HG03045 (cell line): ENCODE measurements at regions not wholly inside any gene's neighbourhood (a gene's known extent, or its start where the extent isn't known, plus 50 kb on each side); places are given as distances from the start of the nearest gene placed in this dataset.
"Not testable (repeated sequence)": the region's sequence is repeated elsewhere in the genome, so short reads cannot be mapped to it uniquely, and the experiment has no call there.

Experiments
- ATAC-seq: cut with Tn5 transposase; IDR thresholded peaks from one replicate; pipeline ENCODE4 v1.9.1; 2021; ENCODE audit warnings: mild to moderate bottlenecking, moderate library complexity; ENCODE audit not compliant: unreplicated experiment

DNA sequence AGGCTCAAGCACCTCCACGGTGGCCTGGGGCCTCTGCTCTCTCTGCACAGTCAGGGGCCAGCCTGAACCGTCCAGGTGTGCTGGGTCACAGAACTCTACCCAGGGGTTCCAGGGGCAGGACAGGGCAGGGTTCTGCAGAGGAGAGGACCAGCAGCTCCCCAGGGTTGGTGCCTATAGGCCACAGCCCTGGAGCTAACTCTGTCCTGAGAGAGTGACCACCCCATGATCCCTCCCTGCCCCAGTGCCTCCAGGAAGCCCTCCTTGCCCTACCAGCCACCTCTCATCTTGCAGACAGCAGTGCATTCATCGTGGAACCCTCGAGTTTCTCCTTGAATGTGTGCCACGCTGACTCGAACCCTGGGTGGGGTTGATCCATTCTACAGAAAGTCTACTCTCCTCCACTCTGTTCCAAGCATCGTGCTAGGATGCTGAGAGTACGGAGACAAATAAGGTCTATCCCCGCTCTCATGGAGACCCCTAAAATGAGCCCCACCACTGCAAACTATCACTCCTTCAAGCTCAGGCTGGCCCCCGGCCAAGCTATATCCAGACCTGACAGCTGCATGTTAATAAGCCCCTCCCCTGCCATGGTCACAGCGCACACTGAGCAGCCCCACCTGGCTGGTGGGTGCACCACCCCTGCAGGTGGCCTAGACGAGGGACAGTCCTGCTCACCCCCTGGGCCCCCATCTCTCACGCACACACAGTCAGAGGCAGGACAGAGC is 138.1 kb upstream of the FOXD4L5 start:
- ATAC-seq, result not testable (repeated sequence)

DNA sequence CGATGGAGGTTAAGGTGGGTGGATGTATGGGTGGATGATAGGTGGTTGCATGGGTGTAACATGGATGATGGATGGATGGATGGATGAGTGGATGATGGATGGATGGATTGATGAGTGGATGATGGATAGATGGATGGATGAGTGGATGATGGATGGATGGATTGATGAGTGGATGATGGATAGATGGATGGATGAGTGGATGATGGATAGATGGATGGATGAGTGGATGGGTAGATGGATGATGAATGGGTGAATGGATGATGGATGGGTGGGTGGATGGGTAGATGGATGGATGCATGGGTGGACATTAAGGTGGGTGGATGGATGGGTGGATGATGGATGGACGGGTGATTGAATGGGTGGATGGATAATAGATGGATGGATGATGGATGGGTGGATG is 136.5 kb upstream of the FOXD4L5 start:
- not testable (repeated sequence) for ATAC-seq

GRCh38 chr9:65420771-65421170 is 135.8 kb upstream of the FOXD4L5 start:
- no peak for ATAC-seq

DNA sequence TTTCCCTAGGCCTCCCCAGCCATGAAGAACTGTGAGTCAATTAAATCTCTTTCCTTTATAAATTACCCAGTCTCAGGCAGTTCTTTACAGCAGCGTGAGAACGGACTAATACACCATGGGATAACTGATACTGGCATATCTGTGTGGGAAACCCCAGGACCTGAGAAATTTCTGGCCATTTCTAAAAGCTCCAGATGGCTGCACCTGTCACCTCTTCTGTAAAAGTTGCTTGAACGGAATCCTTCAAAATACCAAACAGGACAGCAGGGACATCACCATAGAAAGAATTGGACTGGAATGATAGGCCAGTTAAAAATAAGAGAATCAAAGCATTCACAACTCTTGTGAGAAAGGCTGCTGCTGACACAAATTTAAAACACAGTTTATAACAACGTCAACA is 134.0 kb upstream of the FOXD4L5 start:
- not testable (repeated sequence) for ATAC-seq

DNA sequence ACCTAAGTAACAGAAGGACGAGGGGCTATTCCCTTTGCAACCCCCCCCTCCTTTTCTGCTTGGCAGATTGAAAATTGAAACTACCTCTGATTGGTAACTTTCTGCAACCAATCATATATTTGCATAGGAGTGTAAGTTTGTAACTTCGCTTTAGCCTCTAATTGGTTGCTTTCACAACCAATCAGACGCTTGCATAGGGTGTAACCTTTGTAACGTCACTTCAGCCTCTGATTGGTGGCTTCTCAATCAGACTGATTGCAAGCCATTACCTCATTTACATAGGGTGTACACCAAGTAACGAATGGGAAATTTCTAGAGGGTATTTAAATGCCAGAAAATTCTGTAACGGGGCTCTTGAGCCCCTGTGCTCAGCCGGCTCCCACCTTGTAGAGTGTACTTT is 131.9 kb upstream of the FOXD4L5 start:
- not testable (repeated sequence) for ATAC-seq

DNA sequence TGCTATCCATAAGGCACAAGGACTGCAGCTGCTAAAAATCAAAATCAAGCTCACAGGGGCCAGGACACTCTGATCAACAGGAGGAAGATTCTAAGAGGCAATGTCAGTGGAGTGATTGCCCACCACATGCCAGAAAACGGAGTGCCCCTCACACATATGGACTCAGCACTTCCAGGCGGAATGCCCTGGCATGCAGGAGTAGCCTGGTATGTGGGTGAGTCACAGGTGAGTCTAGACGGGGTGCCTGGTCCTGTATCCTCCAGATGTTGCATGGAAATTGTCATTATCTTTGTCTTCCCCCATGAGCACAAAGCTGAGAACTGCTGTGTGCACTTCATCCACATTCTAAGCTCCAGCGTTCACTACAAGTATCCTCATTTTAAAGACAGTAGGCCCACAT is 129.2 kb upstream of the FOXD4L5 start:
- ATAC-seq, result not testable (repeated sequence)

DNA sequence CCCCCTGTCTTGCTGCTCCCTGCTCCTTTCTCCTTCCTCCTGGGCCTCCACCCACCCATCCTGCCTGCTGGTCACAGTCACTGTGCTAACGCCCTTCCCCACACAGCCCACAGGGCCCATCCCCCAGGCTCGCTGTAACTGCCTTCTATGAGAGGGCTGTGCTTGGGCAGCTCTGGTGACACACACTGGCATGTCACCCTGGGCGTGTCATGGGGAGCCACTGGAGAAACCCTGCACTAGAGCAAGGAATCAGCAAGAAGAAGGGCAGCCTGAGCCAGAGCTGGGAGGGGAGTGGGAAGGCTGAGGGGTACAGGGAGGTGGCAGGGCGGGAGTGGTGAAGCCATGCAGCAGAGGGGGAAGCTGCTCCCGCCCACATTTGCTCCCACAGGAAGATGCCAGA is 128.4 kb upstream of the FOXD4L5 start:
- not testable (repeated sequence) for ATAC-seq

DNA sequence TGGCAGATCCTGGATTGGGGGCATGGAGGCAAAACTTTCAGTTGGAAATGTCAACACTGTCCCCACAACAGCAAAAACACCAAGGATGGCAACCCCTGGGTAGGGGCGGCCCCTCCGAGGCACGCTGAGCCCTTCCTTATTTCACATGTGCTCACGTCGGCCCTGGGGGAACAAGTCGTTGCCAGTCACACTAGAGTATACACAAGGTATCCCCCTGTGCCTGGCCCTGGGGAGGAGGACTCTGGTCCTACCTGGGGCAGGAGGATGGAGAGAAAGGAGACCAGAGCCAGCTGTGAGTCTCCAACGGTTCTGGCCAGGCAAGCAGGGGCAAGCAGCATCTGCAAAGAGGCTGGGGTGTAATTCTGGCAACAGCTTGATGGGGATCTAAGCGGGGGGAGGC is 126.9 kb upstream of the FOXD4L5 start:
- ATAC-seq, result no peak

DNA sequence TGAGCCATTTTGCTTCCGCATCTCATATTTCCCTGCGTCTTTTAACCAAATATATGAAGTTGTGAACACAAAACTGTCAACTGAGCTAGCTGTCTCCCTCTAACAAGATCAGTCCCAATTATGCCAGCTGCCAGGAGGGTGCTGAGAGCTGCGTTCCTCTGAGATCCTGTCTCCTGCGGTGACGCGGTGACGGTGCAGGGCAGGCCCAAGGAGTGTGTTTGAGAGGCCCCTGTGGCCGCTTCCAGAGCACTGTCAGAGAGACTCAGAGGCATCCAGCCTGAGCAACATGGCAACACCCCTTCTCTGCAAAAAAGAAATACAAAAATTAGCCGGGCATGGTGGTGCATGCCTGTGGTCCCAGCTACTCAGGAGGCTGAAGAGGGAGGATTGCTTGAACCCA is 126.3 kb upstream of the FOXD4L5 start:
- ATAC-seq, result no peak

- no peak for ATAC-seq
Measured at GRCh38 chr9:65410926-65411325, 125.9 kb upstream of the FOXD4L5 start.

GRCh38 chr9:65409471-65409980 is 124.5 kb upstream of the FOXD4L5 start:
- ATAC-seq, result no peak

DNA sequence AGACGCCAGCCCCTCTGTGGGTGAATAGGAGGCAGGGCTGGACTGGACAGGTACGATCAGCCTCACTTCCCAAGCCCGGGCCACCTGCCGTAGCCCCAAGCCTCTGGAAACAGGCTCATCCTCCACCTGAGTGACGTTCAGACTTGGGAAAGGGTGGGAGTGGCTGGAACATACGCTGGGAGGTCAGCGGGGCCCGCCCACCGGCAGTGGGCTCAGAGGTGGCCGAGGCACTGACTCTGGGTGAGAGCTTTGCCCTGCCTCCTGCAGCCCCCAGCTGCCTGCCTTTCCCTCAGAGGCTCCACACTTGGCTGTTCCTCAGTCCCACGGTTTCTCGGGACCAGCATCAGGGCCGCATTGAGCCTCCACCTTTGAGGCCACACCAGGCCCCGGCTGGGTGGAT is 123.8 kb upstream of the FOXD4L5 start:
- ATAC-seq, result not testable (repeated sequence)

DNA sequence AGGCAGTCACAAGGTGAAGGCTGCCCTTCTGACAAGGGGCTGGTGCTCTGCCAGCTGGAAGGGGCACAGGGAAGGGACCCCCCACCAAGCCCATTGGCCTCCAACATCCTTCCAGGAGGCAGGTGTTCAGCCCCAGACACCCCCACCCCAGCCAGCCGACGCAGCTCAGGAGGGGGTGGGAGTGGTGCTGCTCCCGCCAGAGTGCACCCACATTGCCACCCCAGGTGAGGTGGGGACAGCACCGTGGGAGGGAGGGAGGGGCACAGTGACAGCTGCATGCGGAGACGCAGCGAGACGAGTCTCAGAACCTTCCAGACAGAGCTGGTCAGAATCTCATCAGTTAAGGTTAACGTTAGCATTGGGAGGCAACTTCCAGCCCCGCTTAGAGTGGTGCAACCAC is 121.6 kb upstream of the FOXD4L5 start:
- not testable (repeated sequence) for ATAC-seq

DNA sequence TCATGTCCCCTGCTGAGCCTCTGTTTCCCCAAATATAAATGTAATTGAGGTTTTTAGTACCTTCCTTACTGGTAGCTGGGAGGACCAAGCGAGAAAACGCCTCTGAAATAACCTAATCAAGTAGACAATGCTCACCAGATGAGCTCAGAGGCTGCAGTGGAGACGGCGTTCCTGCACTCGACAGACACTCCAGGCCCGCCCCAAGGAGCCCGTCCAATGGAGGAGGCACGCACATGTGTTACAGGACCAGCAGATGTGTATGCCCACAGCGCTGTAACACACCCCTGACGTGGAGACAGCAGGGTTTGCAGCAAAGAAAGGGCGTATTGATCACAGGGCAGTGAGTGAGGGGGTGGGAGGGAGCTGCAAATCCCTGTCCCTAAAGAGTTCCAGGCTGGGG is 120.8 kb upstream of the FOXD4L5 start:
- ATAC-seq, result not testable (repeated sequence)

GRCh38 chr9:65405253-65405652 is 120.2 kb upstream of the FOXD4L5 start:
- no peak for ATAC-seq

DNA sequence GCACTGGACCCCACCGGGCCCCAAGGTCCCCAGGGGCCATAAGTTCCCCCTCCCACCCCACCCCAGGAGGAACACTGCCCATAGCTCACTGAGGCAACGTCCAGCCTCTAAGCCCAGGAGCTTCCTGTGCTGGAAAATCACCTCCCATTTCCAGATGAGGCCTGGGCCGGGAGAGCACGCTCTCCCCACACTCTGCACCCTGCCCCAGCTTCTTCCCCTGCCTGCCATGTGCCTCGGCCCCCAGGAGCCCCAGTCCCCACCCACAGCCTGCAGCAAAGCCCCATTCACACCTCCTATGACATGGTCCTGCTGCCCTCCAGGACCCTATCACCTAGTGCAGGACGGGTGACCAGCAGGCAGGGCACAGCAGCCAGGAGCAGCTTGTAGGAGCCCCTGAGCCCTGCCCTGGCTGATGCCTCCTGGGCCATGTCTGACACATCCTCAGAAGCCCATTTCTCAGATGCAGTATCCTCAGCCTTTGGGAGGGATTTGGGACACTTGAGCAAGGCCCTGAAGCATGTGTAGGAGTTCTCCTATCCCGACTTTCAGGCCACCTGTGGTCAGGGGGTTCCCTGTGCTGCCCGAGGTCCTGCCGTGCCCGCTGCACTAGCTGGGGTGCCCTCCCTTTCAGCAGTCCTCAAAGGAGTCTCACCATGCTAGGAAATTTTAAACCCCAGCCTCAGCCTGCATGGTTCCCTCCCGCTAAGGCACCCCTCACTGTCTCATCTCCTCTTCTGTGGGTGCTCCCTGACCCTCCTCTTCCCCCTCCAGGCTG is 119.4 kb upstream of the FOXD4L5 start:
- ATAC-seq, result no peak

DNA sequence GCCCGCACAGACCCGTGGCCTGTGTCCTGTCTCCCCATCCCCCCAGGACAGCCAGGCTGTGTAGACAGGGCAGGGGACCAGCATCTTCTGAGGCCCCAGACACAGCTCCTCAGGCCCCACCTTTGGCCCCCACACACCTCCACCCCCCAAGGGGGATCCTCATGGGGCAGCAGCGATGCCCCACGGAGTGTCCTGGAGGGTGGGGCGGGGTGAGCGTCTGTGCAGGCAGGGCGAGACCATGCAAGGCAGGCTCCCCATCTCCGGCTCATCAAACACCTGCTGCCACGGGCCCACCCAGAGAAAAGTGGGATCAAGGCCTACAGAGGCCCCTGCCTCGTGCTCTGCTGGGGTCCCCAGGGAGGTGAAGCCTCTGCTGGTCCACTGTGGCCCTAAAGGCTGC is 118.7 kb upstream of the FOXD4L5 start:
- no peak for ATAC-seq

DNA sequence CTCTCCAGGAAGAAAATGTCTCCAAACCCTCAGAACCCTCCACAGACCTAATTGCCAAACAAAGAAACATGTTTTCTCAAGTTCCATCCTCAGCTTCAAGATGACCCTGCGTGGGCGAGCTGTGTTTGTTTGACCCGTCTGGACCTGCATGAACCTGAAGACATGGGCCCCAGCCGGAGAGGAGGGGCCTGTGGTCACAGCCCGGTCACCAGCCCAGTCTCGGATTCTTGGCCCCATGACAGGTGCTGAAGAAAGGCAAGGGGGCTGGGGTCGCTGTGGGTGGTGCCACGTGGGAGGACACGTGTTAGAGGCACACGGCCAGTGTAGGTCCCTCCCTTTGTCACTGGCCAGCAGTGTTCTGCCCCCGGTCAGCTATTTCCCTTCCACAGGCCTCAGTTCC is 118.1 kb upstream of the FOXD4L5 start:
- not testable (repeated sequence) for ATAC-seq

GRCh38 chr9:65402206-65402870 is 117.3 kb upstream of the FOXD4L5 start:
- ATAC-seq, result not testable (repeated sequence)

DNA sequence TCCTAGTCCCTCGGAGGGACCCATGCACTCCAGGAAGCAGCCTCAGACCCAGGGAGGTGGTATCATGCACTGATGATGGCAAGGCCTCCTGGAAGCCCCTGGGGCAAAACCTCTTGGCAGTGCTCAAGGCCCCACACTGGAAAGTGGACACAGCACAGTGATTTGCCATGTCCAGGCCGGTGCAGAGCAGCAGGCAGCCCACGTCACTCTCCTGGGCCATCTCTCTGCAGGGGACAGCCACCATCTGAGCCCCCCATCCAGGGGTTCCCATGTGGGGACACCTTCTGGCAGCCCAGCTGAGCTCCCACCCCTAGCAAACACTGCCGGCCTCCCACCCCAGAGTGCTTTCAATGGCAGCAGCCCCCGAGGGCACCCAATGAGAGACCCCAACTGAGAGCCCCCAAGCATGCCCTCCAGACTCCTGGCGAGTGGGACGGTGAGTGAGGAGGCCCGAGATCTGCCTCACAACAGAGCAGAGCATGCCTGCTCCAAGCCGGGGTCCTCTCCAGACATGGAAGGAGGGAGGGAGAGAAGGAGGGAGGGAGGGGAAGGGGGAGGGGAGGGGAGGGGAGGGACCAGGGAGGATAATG is 116.5 kb upstream of the FOXD4L5 start:
- ATAC-seq, result not testable (repeated sequence)

- no peak for ATAC-seq
Measured at GRCh38 chr9:65400886-65401285, 115.9 kb upstream of the FOXD4L5 start.
